WTC11 (cell line): ENCODE measurements at regions not wholly inside any gene's neighbourhood (a gene's known extent, or its start where the extent isn't known, plus 50 kb on each side); places are given as distances from the start of the nearest gene placed in this dataset.

ENCODE experiments used
- ATAC-seq: fragments of 200-7000 bp; cut with Tn5 transposase; 2 replicates; pipeline ENCODE4 v1.10.0; 2021; ENCODE audit warnings: mild to moderate bottlenecking, moderate library complexity
- CTCF ChIA-PET: fragments of 300-600 bp; sonication (Branson Sonifier 250); formaldehyde crosslinking; loops from one replicate; lab custom pipeline; 2021; ENCODE audit warnings: antibody characterized with exemption; lab: Charles Lee
- POLR2A ChIA-PET: fragments of 350-600 bp; sonication (Branson Sonifier 250); formaldehyde crosslinking; loops from one replicate; lab custom pipeline; 2021; ENCODE audit warnings: antibody characterized with exemption; lab: Charles Lee
- DNase-seq: peaks from one replicate; pipeline ENCODE4 v3.0.0; 2021; ENCODE audit warnings: low spot score
- H3K27ac Mint-ChIP-seq: 2 replicates; pipeline ENCODE4 v1.8.0; 2021; ENCODE audit warnings: mixed read lengths
- H3K27me3 Mint-ChIP-seq: 2 replicates; pipeline ENCODE4 v1.8.0; 2021; ENCODE audit warnings: low read depth, mild to moderate bottlenecking, moderate library complexity, mixed read lengths
- H3K36me3 Mint-ChIP-seq: 2 replicates; pipeline ENCODE4 v1.8.0; 2021; ENCODE audit warnings: mixed read lengths
- H3K4me1 Mint-ChIP-seq: 2 replicates; pipeline ENCODE4 v1.8.0; 2022; ENCODE audit warnings: mixed read lengths
- H3K4me3 Mint-ChIP-seq: 2 replicates; pipeline ENCODE4 v1.8.0; 2021; ENCODE audit warnings: mild to moderate bottlenecking, moderate library complexity, mixed read lengths
- H3K9me3 Mint-ChIP-seq: 2 replicates; pipeline ENCODE4 v1.8.0; 2021; ENCODE audit warnings: mixed read lengths
- CREM ChIP-seq: sonication (generic); formaldehyde crosslinking; IDR thresholded peaks from 2 replicates; pipeline ENCODE4 v1.8.1; 2022; ENCODE audit warnings: mild to moderate bottlenecking, missing genetic modification reagents, moderate library complexity
- ESRRA ChIP-seq: sonication (generic); formaldehyde crosslinking; IDR thresholded peaks from 2 replicates; pipeline ENCODE4 v1.8.1; 2022; ENCODE audit warnings: mild to moderate bottlenecking, missing genetic modification reagents, borderline replicate concordance
- FOXK1 ChIP-seq: sonication (generic); formaldehyde crosslinking; IDR thresholded peaks from 2 replicates; pipeline ENCODE4 v1.8.0; 2022; ENCODE audit warnings: mild to moderate bottlenecking, moderate library complexity, missing genetic modification reagents
- NFATC4 ChIP-seq: fragments of 250-450 bp; sonication (Bioruptor Pico); IDR thresholded peaks from 2 replicates; pipeline ENCODE4 v1.9.0; 2021; ENCODE audit warnings: mild to moderate bottlenecking
- PRRX2 ChIP-seq: fragments of 250-450 bp; sonication (Bioruptor Pico); IDR thresholded peaks from 2 replicates; pipeline ENCODE4 v1.8.0; 2021; ENCODE audit warnings: mild to moderate bottlenecking
- TP53 ChIP-seq: sonication (generic); formaldehyde crosslinking; IDR thresholded peaks from 2 replicates; pipeline ENCODE4 v1.8.1; 2023; ENCODE audit warnings: mild to moderate bottlenecking, missing genetic modification reagents
- ZNF416 ChIP-seq: fragments of 250-450 bp; sonication (Bioruptor Pico); IDR thresholded peaks from 2 replicates; pipeline ENCODE4 v1.9.0; 2021; ENCODE audit warnings: mild to moderate bottlenecking, inconsistent platforms
- TF ChIP-seq, protein P1 (sequence below): fragments of 200-600 bp; IDR thresholded peaks from 2 replicates; pipeline ENCODE4 v1.8.0; 2022; ENCODE audit warnings: antibody characterized with exemption
- TF ChIP-seq, protein P2 (sequence below): sonication (generic); formaldehyde crosslinking; IDR thresholded peaks from 2 replicates; pipeline ENCODE4 v1.8.1; 2023; ENCODE audit warnings: mild to moderate bottlenecking, missing genetic modification reagents
- TF ChIP-seq, protein P3 (sequence below): fragments of 250-450 bp; sonication (Bioruptor Pico); IDR thresholded peaks from 2 replicates; pipeline ENCODE4 v1.9.0; 2021; ENCODE audit warnings: moderate library complexity, mild to moderate bottlenecking, inconsistent platforms, borderline replicate concordance
- TF ChIP-seq, protein P4 (sequence below): sonication (generic); formaldehyde crosslinking; IDR thresholded peaks from 2 replicates; pipeline ENCODE4 v1.8.0; 2023; ENCODE audit warnings: mild to moderate bottlenecking, missing genetic modification reagents
- TF ChIP-seq, protein P5 (sequence below): fragments of 250-450 bp; sonication (Bioruptor Pico); IDR thresholded peaks from 2 replicates; pipeline ENCODE4 v1.9.0; 2021; ENCODE audit warnings: mild to moderate bottlenecking, borderline replicate concordance

DNA sequence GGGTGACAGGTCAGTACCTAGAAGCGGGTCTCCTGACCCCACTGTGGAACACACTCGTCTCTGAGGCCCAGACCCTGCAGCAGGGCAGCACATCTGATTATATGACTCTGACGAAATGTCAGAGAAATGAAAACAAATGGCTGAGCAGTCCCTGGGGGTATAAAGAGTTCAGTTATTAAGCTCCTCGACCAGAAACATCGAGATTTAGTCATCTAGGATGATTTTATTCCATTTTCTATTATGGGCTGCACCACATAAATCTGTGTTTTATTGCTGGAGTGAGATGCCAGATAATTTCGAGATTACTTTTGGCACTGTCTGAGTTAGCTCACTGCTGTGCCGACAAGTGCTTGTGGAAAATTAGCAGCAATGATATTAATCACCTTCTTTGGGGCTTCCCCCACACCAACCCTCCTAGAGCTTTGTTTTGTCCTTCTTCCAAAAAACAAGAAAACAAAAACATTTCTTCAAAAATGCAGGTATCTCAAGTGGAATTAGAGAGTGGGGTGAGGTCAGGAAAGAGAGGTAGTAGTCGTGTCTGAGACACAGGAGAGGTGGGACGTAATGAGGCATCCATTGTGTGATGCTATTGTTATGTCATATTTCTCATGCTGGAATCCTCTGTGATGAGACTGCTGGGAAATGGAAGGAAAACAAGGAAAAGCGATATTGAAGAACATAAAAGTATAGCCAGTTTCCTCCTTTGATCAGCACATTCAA lies 495.5 kb downstream of the DMAC1 start (continued):
- no peak for TF ChIP-seq FOXK1 (CRISPR knock-in tag)
- no peak for TF ChIP-seq NFATC4
- TF ChIP-seq, protein P1, sequence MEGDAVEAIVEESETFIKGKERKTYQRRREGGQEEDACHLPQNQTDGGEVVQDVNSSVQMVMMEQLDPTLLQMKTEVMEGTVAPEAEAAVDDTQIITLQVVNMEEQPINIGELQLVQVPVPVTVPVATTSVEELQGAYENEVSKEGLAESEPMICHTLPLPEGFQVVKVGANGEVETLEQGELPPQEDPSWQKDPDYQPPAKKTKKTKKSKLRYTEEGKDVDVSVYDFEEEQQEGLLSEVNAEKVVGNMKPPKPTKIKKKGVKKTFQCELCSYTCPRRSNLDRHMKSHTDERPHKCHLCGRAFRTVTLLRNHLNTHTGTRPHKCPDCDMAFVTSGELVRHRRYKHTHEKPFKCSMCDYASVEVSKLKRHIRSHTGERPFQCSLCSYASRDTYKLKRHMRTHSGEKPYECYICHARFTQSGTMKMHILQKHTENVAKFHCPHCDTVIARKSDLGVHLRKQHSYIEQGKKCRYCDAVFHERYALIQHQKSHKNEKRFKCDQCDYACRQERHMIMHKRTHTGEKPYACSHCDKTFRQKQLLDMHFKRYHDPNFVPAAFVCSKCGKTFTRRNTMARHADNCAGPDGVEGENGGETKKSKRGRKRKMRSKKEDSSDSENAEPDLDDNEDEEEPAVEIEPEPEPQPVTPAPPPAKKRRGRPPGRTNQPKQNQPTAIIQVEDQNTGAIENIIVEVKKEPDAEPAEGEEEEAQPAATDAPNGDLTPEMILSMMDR: no peak
- TF ChIP-seq, protein P2, sequence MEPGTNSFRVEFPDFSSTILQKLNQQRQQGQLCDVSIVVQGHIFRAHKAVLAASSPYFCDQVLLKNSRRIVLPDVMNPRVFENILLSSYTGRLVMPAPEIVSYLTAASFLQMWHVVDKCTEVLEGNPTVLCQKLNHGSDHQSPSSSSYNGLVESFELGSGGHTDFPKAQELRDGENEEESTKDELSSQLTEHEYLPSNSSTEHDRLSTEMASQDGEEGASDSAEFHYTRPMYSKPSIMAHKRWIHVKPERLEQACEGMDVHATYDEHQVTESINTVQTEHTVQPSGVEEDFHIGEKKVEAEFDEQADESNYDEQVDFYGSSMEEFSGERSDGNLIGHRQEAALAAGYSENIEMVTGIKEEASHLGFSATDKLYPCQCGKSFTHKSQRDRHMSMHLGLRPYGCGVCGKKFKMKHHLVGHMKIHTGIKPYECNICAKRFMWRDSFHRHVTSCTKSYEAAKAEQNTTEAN: no peak

DNA sequence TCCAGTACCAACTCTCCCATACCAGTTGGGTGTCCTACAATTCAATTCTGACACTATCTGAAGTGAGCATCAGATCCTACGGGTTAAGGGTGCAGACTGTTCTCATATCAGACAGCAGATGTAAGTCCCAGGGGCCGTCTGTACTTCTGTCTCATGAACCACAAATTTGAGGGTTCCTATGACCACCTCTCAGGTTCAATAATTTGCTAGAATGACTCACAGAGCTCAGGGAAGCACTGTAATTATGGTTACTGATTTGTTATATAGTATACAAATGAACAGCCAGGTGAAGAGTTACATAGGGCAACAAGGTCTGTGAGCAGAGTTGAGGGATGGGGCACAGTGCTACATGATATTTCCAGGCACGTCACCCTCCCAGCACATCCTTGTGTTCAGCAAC lies 499.1 kb downstream of the DMAC1 start:
- ChIA-PET CTCF (no interaction called here), POLR2A (no interaction called here)
- no peak for TF ChIP-seq ESRRA (CRISPR knock-in tag)
- no peak for TF ChIP-seq CREM (CRISPR knock-in tag)
- TF ChIP-seq PRRX2 (CRISPR knock-in tag): no peak
- TF ChIP-seq, protein P3, sequence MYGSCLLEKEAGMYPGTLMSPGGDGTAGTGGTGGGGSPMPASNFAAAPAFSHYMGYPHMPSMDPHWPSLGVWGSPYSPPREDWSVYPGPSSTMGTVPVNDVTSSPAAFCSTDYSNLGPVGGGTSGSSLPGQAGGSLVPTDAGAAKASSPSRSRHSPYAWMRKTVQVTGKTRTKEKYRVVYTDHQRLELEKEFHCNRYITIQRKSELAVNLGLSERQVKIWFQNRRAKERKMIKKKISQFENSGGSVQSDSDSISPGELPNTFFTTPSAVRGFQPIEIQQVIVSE (CRISPR knock-in tag): no peak
- TF ChIP-seq, protein P2: no peak
- TF ChIP-seq, protein P4, sequence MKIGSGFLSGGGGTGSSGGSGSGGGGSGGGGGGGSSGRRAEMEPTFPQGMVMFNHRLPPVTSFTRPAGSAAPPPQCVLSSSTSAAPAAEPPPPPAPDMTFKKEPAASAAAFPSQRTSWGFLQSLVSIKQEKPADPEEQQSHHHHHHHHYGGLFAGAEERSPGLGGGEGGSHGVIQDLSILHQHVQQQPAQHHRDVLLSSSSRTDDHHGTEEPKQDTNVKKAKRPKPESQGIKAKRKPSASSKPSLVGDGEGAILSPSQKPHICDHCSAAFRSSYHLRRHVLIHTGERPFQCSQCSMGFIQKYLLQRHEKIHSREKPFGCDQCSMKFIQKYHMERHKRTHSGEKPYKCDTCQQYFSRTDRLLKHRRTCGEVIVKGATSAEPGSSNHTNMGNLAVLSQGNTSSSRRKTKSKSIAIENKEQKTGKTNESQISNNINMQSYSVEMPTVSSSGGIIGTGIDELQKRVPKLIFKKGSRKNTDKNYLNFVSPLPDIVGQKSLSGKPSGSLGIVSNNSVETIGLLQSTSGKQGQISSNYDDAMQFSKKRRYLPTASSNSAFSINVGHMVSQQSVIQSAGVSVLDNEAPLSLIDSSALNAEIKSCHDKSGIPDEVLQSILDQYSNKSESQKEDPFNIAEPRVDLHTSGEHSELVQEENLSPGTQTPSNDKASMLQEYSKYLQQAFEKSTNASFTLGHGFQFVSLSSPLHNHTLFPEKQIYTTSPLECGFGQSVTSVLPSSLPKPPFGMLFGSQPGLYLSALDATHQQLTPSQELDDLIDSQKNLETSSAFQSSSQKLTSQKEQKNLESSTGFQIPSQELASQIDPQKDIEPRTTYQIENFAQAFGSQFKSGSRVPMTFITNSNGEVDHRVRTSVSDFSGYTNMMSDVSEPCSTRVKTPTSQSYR (CRISPR knock-in tag): no peak
- TF ChIP-seq, protein P5, sequence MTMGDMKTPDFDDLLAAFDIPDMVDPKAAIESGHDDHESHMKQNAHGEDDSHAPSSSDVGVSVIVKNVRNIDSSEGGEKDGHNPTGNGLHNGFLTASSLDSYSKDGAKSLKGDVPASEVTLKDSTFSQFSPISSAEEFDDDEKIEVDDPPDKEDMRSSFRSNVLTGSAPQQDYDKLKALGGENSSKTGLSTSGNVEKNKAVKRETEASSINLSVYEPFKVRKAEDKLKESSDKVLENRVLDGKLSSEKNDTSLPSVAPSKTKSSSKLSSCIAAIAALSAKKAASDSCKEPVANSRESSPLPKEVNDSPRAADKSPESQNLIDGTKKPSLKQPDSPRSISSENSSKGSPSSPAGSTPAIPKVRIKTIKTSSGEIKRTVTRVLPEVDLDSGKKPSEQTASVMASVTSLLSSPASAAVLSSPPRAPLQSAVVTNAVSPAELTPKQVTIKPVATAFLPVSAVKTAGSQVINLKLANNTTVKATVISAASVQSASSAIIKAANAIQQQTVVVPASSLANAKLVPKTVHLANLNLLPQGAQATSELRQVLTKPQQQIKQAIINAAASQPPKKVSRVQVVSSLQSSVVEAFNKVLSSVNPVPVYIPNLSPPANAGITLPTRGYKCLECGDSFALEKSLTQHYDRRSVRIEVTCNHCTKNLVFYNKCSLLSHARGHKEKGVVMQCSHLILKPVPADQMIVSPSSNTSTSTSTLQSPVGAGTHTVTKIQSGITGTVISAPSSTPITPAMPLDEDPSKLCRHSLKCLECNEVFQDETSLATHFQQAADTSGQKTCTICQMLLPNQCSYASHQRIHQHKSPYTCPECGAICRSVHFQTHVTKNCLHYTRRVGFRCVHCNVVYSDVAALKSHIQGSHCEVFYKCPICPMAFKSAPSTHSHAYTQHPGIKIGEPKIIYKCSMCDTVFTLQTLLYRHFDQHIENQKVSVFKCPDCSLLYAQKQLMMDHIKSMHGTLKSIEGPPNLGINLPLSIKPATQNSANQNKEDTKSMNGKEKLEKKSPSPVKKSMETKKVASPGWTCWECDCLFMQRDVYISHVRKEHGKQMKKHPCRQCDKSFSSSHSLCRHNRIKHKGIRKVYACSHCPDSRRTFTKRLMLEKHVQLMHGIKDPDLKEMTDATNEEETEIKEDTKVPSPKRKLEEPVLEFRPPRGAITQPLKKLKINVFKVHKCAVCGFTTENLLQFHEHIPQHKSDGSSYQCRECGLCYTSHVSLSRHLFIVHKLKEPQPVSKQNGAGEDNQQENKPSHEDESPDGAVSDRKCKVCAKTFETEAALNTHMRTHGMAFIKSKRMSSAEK: no peak
- TF ChIP-seq TP53 (CRISPR knock-in tag): no peak
- no peak for TF ChIP-seq ZNF416
- Mint-ChIP-seq H3K27me3 (no peaks in the 10 kb centered on the region), H3K4me3 (no peak overlapping the region), H3K4me1 (0 out of 2 replicates have a peak, but pooled peaks cover under 1% of the 10 kb centered on the region), H3K36me3 (no peaks in the 10 kb centered on the region), H3K27ac (no peak overlapping the region), H3K9me3 (peaks cover 9% of the 10 kb centered on the region)
- DNase-seq: no peak
- ATAC-seq: no peak
